NT2/D1 (cell line): ENCODE measurements at regions not wholly inside any gene's neighbourhood (a gene's known extent, or its start where the extent isn't known, plus 50 kb on each side); places are given as distances from the start of the nearest gene placed in this dataset.

Experiments used
- DNase-seq: peaks from one replicate; pipeline ENCODE4 v3.0.0-alpha.2; 2011; ENCODE audit warnings: low read depth, low spot score
- H3K27me3 ChIP-seq: 2 replicates; pipeline ENCODE4 v1.6.0; 2011; ENCODE audit warnings: mild to moderate bottlenecking; ENCODE audit not compliant: insufficient read length, insufficient read depth
- H3K36me3 ChIP-seq: 2 replicates; pipeline ENCODE4 v1.6.1; 2011; ENCODE audit warnings: mild to moderate bottlenecking, low read length, mixed read lengths; ENCODE audit not compliant: insufficient read depth, insufficient read length
- H3K4me1 ChIP-seq: 2 replicates; pipeline ENCODE4 v1.5.1; 2011; ENCODE audit not compliant: insufficient read depth, insufficient read length
- H3K4me3 ChIP-seq: 2 replicates; pipeline ENCODE4 v1.5.1; 2011; ENCODE audit warnings: low read depth; ENCODE audit not compliant: insufficient read length
- H3K9ac ChIP-seq: 2 replicates; pipeline ENCODE4 v1.6.0; 2011; ENCODE audit warnings: low read depth; ENCODE audit not compliant: insufficient read length
- H3K9me3 ChIP-seq: 2 replicates; pipeline ENCODE4 v1.5.1; 2011; ENCODE audit warnings: mild to moderate bottlenecking, low read length; ENCODE audit not compliant: insufficient read depth
- SUZ12 ChIP-seq: IDR thresholded peaks from 2 replicates; pipeline ENCODE4 v1.6.1; 2011; ENCODE audit not compliant: insufficient read length, insufficient read depth; ENCODE audit errors: extremely low read depth
- YY1 ChIP-seq: IDR thresholded peaks from 2 replicates; pipeline ENCODE4 v1.6.1; 2011; ENCODE audit not compliant: insufficient read length, insufficient read depth
- ZNF274 ChIP-seq: IDR thresholded peaks from 2 replicates; pipeline ENCODE4 v1.6.1; 2011; ENCODE audit warnings: mild to moderate bottlenecking, low read depth, low read length

DNA sequence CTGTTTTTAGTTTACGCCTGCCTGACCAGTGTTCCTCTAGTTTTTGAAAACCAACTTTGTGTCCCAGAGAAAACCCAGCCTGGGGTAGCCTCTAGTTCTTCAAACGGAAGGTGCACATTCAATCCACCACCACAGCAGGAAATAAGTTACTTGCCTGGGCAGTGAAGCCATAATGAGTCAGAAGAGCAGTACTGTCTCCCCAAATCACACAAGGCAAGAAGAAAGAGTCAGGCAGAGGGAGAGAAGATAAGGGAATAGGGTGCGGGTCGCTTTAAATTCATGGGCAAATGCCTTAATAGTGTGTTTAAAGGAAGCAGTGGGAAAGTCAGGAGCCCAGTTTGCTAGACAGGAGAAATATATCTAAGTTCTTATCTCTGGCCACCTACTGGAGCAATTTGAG, 333.8 kb upstream of the GRIA3 start:
- H3K4me3 ChIP-seq: no peak overlapping the region
- DNase-seq: no peak
- TF ChIP-seq SUZ12 (no peak), YY1 (no peak), ZNF274 (no peak)
- H3K9me3 ChIP-seq: no peaks in the 10 kb centered on the region
- H3K36me3 ChIP-seq: no peaks in the 10 kb centered on the region
- H3K27me3 ChIP-seq: no peaks in the 10 kb centered on the region
- H3K4me1 ChIP-seq: no peaks in the 10 kb centered on the region
- no peak overlapping the region for H3K9ac ChIP-seq

DNA sequence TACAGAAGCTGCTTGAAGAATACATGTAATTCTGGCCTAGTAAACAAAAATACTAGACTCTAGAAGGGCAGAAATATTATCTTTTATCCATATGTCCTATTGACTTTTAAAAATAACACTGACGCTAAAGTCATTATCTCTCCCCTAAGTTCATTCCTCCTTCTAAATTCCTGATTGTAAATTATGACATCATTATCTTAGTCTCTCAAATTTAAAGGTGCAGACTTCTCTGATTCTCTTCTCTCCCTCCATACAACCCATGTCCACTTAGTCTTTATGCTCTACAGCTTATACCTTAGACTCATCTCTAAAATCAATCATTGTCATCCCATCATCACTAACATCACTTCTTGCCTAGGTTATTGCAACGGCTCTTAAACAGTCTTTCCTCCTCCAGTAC, 327.9 kb upstream of the GRIA3 start:
- no peak overlapping the region for H3K4me3 ChIP-seq
- TF ChIP-seq ZNF274: no peak
- no peak for TF ChIP-seq SUZ12
- no peak for TF ChIP-seq YY1
- no peaks in the 10 kb centered on the region for H3K9me3 ChIP-seq
- H3K9ac ChIP-seq: no peak overlapping the region
- H3K36me3 ChIP-seq: no peaks in the 10 kb centered on the region
- H3K27me3 ChIP-seq: no peaks in the 10 kb centered on the region
- H3K4me1 ChIP-seq: no peaks in the 10 kb centered on the region
- DNase-seq: no peak

DNA sequence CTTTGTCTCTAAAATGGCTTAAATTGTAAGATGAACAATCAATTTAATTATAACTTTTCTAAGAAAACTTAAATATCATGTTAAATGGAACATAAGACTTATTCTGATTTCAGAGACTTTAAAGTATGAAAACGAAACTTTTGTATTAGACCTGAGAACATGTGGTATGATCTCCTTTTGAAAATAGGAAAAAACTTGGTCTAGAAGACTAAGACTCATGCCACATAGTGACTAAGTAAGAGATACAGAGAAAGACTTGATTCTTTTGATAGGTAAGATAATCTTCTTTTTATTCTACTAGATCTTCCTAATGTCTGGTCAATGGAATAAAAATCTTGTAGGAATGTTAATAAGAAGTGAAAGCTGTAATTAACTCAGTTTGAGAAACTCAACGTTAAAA, 326.3 kb upstream of the GRIA3 start:
- TF ChIP-seq SUZ12 (no peak), YY1 (no peak), ZNF274 (no peak)
- H3K9ac ChIP-seq: no peak overlapping the region

DNA sequence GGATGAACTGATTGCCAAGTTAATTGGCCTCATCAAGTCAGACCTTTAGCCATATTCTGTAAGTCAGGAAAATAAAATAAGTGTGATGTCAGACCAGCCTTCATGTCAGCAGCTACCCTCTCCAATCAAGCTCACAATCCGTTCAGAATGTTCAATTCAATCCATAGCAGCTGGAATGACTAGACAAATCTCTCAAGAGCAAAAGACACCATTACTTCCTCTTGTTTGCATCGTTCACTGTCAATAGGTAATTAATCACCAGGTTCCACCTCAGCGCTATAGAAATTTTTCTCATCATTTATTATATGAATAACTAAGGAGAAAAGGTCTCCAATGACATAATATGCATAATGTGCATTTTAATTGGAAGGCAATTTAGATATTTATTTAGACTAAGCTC, 321.0 kb upstream of the GRIA3 start:
- Histone ChIP-seq H3K4me1 (no peaks in the 10 kb centered on the region), H3K36me3 (no peaks in the 10 kb centered on the region), H3K27me3 (no peaks in the 10 kb centered on the region), H3K9me3 (no peaks in the 10 kb centered on the region), H3K4me3 (no peak overlapping the region), H3K9ac (no peak overlapping the region)
- no peak for DNase-seq
- no peak for TF ChIP-seq SUZ12
- TF ChIP-seq ZNF274: no peak
- no peak for TF ChIP-seq YY1

More for the DNA sequence above, 326.3 kb upstream of the GRIA3 start:
- H3K27me3 ChIP-seq: no peaks in the 10 kb centered on the region
- H3K4me1 ChIP-seq: no peaks in the 10 kb centered on the region
- no peaks in the 10 kb centered on the region for H3K9me3 ChIP-seq
- H3K4me3 ChIP-seq: no peak overlapping the region
- no peak for DNase-seq
- H3K36me3 ChIP-seq: no peaks in the 10 kb centered on the region

DNA sequence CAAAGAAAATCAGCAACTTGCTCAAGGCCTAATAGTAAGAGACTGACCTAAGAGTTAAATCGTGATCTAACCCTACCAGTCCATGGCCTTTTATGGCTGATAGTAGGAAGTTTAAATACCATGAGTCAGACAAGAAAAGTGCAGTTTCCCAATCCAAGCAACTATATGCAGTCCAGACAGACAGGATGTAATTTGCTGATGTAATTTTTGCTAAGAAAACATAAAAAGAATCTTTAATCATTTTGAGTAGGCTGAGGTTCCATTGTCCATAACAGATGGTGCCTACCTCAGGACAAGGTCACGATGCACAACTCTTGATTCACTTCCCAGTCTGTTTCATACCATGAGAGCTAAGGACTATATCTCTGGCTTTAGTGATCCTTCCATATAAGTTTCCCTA, 317.5 kb upstream of the GRIA3 start:
- H3K9ac ChIP-seq: no peak overlapping the region
- DNase-seq: no peak
- TF ChIP-seq SUZ12 (no peak), YY1 (no peak), ZNF274 (no peak)
- no peak overlapping the region for H3K4me3 ChIP-seq
- H3K4me1 ChIP-seq: no peaks in the 10 kb centered on the region
- H3K36me3 ChIP-seq: no peaks in the 10 kb centered on the region
- H3K9me3 ChIP-seq: no peaks in the 10 kb centered on the region
- no peaks in the 10 kb centered on the region for H3K27me3 ChIP-seq

DNA sequence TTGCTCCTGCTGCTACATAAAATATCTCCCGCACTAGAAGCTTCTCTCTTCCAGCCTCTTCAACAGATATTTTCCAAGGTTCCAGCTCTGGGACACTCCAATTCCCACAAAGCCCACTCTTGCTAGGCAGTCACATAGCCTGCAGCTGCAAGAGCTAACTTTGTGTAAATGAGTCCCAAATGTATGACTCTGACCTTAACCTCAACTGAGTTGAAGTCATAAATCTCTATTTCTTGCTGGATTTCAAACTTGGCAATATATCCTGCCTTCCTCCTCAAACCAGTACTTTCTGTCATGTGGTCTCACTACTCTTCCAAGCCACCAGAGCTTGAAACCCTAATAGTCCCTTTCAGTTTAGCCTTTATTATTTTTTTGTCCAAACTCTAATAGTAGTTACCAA, 315.4 kb upstream of the GRIA3 start:
- TF ChIP-seq SUZ12: no peak
- no peak for TF ChIP-seq ZNF274
- H3K9me3 ChIP-seq: no peaks in the 10 kb centered on the region
- no peaks in the 10 kb centered on the region for H3K27me3 ChIP-seq
- H3K4me3 ChIP-seq: no peak overlapping the region
- no peaks in the 10 kb centered on the region for H3K4me1 ChIP-seq
- H3K36me3 ChIP-seq: no peaks in the 10 kb centered on the region
- H3K9ac ChIP-seq: no peak overlapping the region
- DNase-seq: no peak

DNA sequence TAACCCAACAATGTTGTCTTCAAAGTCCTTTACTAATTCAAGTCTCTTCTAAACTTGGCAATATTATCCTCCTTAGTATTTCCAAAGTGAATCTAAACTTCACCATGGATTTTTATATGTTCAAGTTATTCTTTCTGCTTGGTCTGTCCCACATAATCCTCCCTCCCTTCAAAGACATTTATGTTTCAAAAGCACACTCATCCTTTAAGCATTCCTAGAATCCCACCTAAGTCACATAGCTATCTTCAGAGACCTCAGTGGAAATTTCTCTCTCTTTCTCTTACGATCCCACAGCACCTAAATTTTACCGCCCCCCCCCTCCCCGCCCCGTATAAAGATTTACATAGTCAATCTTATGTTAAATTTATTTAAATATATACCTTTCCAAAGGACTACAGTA, 314.9 kb upstream of the GRIA3 start:
- H3K36me3 ChIP-seq: no peaks in the 10 kb centered on the region
- H3K9me3 ChIP-seq: no peaks in the 10 kb centered on the region
- no peak overlapping the region for H3K9ac ChIP-seq
- DNase-seq: no peak
- H3K27me3 ChIP-seq: no peaks in the 10 kb centered on the region
- TF ChIP-seq ZNF274 (no peak), YY1 (no peak), SUZ12 (no peak)
- no peak overlapping the region for H3K4me3 ChIP-seq
- no peaks in the 10 kb centered on the region for H3K4me1 ChIP-seq

DNA sequence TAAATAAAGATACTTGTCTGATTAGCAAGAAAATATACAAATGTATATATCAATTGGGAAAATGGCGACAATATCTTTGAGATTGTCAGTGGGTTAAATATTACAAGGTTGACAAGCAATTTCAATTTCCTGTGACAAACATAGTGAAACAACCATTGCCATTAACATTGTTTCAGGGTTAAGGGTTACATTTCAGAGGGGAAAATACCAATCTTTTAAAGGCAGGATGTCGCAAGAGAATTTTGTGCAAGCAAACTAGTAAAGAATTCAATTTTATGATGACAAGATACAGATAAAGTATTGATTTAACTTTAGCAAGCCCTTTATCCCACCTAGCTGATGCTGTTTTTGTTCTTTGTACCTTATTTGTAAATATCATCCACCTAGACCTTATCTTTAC, 305.8 kb upstream of the GRIA3 start:
- no peak for DNase-seq
- no peaks in the 10 kb centered on the region for H3K36me3 ChIP-seq
- TF ChIP-seq YY1 (no peak), SUZ12 (no peak), ZNF274 (no peak)
- H3K9ac ChIP-seq: no peak overlapping the region
- H3K27me3 ChIP-seq: no peaks in the 10 kb centered on the region
- H3K4me1 ChIP-seq: peaks cover 2% of the 10 kb centered on the region
- H3K4me3 ChIP-seq: no peak overlapping the region
- H3K9me3 ChIP-seq: no peaks in the 10 kb centered on the region
